ENCODE measurements at regions not wholly inside any gene's neighbourhood (a gene's known extent, or its start where the extent isn't known, plus 50 kb on each side); places are given as distances from the start of the nearest gene placed in this dataset.

GRCh38 chr6:9481292-9482029 is 933.4 kb downstream of the TFAP2A start:
- no peak for DNase-seq (ENCODE audit: low read depth)

GRCh38 chr6:9468277-9468676 is 946.6 kb downstream of the TFAP2A start:
- DNase-seq (ENCODE audit: low read depth) = no peak

- no peak for DNase-seq (ENCODE audit: low read depth)
These were observed 947.1 kb downstream of the TFAP2A start for GRCh38 chr6:9467741-9468140.

- no peak for DNase-seq (ENCODE audit: low read depth)
These were observed 950.3 kb downstream of the TFAP2A start for GRCh38 chr6:9464583-9464982.

- DNase-seq (ENCODE audit: low read depth) = no peak
These were observed 951.6 kb downstream of the TFAP2A start for GRCh38 chr6:9463311-9463710.

- DNase-seq (ENCODE audit: low read depth) = no peak
These were observed 953.7 kb downstream of the TFAP2A start for GRCh38 chr6:9461188-9461587.

GRCh38 chr6:9458424-9458823 is 956.5 kb downstream of the TFAP2A start:
- DNase-seq (ENCODE audit: low read depth) = no peak

- DNase-seq (ENCODE audit: low read depth) = no peak
These were observed 958.8 kb downstream of the TFAP2A start for GRCh38 chr6:9455864-9456658.

GRCh38 chr6:9439621-9440330 is 975.1 kb downstream of the TFAP2A start:
- DNase-seq (ENCODE audit: low read depth) = no peak

GRCh38 chr6:9437836-9438235 is 977.0 kb downstream of the TFAP2A start:
- no peak for DNase-seq (ENCODE audit: low read depth)

GRCh38 chr6:9435281-9435680 is 979.6 kb downstream of the TFAP2A start:
- DNase-seq (ENCODE audit: low read depth) = no peak

- no peak for DNase-seq (ENCODE audit: low read depth)
These were observed 982.9 kb downstream of the TFAP2A start for GRCh38 chr6:9431945-9432344.

- no peak for DNase-seq (ENCODE audit: low read depth)
These were observed 986.3 kb downstream of the TFAP2A start for GRCh38 chr6:9428421-9429172.

- no peak for DNase-seq (ENCODE audit: low read depth)
These were observed 986.8 kb upstream of the SLC35B3 start for GRCh38 chr6:9422138-9422537.

- DNase-seq (ENCODE audit: low read depth) = no peak
These were observed 985.1 kb upstream of the SLC35B3 start for GRCh38 chr6:9420316-9421015.

GRCh38 chr6:9417400-9417799 is 982.1 kb upstream of the SLC35B3 start:
- no peak for DNase-seq (ENCODE audit: low read depth)

GRCh38 chr6:9412951-9413559 is 977.7 kb upstream of the SLC35B3 start:
- DNase-seq (ENCODE audit: low read depth) = no peak

- DNase-seq (ENCODE audit: low read depth) = no peak
These were observed 973.8 kb upstream of the SLC35B3 start for GRCh38 chr6:9409126-9409525.

- DNase-seq (ENCODE audit: low read depth) = no peak
These were observed 973.2 kb upstream of the SLC35B3 start for GRCh38 chr6:9408402-9409117.

- DNase-seq (ENCODE audit: low read depth) = no peak
These were observed 970.5 kb upstream of the SLC35B3 start for GRCh38 chr6:9405825-9406224.

All from stimulated activated CD8-positive, alpha-beta memory T cell treated with anti-CD3 and anti-CD28 coated beads, Interleukin-4, amount 100 ng/mL, for 24 hours (primary cell).